ENCODE measurements at regions not wholly inside any gene's neighbourhood (a gene's known extent, or its start where the extent isn't known, plus 50 kb on each side); places are given as distances from the start of the nearest gene placed in this dataset.

DNA sequence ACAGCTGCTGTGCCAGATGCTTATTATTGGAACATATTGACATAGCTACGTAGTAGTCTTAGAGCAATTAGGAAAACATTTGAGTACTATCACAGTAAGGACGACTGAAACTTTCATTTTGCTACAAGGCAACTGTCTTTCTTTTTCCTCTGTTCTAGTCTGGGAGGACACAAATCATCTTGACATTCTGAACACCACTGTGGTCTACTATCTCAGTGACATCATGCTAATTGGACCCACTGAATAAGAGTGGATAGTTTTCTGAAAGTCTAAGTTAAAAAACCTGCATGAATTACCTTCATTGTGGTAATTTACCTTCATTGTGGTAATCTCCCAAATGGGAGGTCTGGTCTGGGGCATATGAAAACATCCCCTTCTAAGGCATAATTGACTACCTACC lies 163.3 kb upstream of the MOCS1 start:
- H3K4me1 ChIP-seq (ENCODE audit: control insufficient read depth, insufficient read depth, low read length): no peaks in the 10 kb centered on the region
- H3K14ac ChIP-seq (replicated peaks; ENCODE audit: low read depth, low read length): no peak overlapping the region
- no peak for ATAC-seq (ENCODE audit: low read depth)
- dilution Hi-C loops (cut with HindIII; ENCODE audit: low sequenced_read_pairs, unreplicated experiment): no loop called here
- H2AFZ ChIP-seq (replicated peaks; ENCODE audit: low read length, poor library complexity): no peak overlapping the region
- no peak overlapping the region for H3K56ac ChIP-seq (ENCODE audit: extremely low read depth, insufficient read depth, low read length)
- intact Hi-C loops (cut with micrococcal nuclease): no loop called here
- no peak overlapping the region for H2AK9ac ChIP-seq (replicated peaks; ENCODE audit: low read depth, low read length, poor library complexity)
- H3K27ac ChIP-seq (ENCODE audit: insufficient read depth, low read length): no peak overlapping the region
- no peak overlapping the region for H2BK120ac ChIP-seq (ENCODE audit: low read depth, low read length)
- H3K79me1 ChIP-seq (ENCODE audit: low read depth in 1 of 2, low read length in 2 of 2): no peaks in the 10 kb centered on the region
- TF ChIP-seq MXI1 (IDR thresholded peaks at IDR 0.05; ENCODE audit: borderline replicate concordance, low read depth, low read length) (no peak), SMC3 (IDR thresholded peaks at IDR 0.05; ENCODE audit: low read depth, low read length) (no peak), BHLHE40 (IDR thresholded peaks at IDR 0.05; ENCODE audit: low read depth, low read length) (no peak), MAZ (IDR thresholded peaks at IDR 0.05; ENCODE audit: borderline replicate concordance, low read depth, low read length) (no peak), CEBPB (IDR thresholded peaks at IDR 0.05; ENCODE audit: low read depth, low read length) (no peak), RAD21 (IDR thresholded peaks at IDR 0.05; ENCODE audit: low read length) (no peak), POLR2A (IDR thresholded peaks at IDR 0.05; ENCODE audit: low read depth, low read length) (no peak), FOS (IDR thresholded peaks at IDR 0.05; ENCODE audit: low read depth, low read length) (no peak), NFE2L2 (IDR thresholded peaks at IDR 0.05; ENCODE audit: low read depth, low read length) (no peak), RFX5 (IDR thresholded peaks at IDR 0.05; ENCODE audit: low read depth, low read length) (no peak), CHD1 (IDR thresholded peaks at IDR 0.05; ENCODE audit: low read depth, low read length) (no peak), MAFK (IDR thresholded peaks at IDR 0.05; ENCODE audit: low read depth, low read length) (no peak), RCOR1 (IDR thresholded peaks at IDR 0.05; ENCODE audit: insufficient replicate concordance, low read length) (no peak)
- TF ChIP-seq, protein P1, sequence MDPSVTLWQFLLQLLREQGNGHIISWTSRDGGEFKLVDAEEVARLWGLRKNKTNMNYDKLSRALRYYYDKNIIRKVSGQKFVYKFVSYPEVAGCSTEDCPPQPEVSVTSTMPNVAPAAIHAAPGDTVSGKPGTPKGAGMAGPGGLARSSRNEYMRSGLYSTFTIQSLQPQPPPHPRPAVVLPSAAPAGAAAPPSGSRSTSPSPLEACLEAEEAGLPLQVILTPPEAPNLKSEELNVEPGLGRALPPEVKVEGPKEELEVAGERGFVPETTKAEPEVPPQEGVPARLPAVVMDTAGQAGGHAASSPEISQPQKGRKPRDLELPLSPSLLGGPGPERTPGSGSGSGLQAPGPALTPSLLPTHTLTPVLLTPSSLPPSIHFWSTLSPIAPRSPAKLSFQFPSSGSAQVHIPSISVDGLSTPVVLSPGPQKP (IDR thresholded peaks at IDR 0.05; ENCODE audit: borderline replicate concordance, low read depth, low read length): no peak
- TF ChIP-seq, protein P2, sequence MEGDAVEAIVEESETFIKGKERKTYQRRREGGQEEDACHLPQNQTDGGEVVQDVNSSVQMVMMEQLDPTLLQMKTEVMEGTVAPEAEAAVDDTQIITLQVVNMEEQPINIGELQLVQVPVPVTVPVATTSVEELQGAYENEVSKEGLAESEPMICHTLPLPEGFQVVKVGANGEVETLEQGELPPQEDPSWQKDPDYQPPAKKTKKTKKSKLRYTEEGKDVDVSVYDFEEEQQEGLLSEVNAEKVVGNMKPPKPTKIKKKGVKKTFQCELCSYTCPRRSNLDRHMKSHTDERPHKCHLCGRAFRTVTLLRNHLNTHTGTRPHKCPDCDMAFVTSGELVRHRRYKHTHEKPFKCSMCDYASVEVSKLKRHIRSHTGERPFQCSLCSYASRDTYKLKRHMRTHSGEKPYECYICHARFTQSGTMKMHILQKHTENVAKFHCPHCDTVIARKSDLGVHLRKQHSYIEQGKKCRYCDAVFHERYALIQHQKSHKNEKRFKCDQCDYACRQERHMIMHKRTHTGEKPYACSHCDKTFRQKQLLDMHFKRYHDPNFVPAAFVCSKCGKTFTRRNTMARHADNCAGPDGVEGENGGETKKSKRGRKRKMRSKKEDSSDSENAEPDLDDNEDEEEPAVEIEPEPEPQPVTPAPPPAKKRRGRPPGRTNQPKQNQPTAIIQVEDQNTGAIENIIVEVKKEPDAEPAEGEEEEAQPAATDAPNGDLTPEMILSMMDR (conservative IDR thresholded peaks at IDR 0.05; ENCODE audit: low read depth, low read length): no peak
- TF ChIP-seq, protein P3, sequence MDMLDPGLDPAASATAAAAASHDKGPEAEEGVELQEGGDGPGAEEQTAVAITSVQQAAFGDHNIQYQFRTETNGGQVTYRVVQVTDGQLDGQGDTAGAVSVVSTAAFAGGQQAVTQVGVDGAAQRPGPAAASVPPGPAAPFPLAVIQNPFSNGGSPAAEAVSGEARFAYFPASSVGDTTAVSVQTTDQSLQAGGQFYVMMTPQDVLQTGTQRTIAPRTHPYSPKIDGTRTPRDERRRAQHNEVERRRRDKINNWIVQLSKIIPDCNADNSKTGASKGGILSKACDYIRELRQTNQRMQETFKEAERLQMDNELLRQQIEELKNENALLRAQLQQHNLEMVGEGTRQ (IDR thresholded peaks at IDR 0.05; ENCODE audit: low read depth, low read length): no peak
- no peak overlapping the region for H3K4me2 ChIP-seq (ENCODE audit: low read depth, low read length)
- H3K9me3 ChIP-seq (ENCODE audit: control insufficient read depth, insufficient read depth, low read length): 0 out of 2 replicates have a peak, but pooled peaks cover 2% of the 10 kb centered on the region
- H3K23ac ChIP-seq (ENCODE audit: low read depth, low read length): no peak overlapping the region
- no TSS peak for BruUV-seq (replicated peaks)
- no peak overlapping the region for H4K8ac ChIP-seq (ENCODE audit: low read depth in 2 of 2, low read length in 2 of 2)
- in situ Hi-C loops (cut with MboI; ENCODE audit: low sequenced_read_pairs): no loop called here
- H4K91ac ChIP-seq (ENCODE audit: insufficient read depth, low read depth, low read length): no peak overlapping the region
- ChIA-PET POLR2A (ENCODE audit: unreplicated experiment) (no interaction called here), CTCF (interaction anchor here (0.6 kb wide), 1 partner anchor 28 kb away, joined by 3 read pairs; no protein-coding TSS in a partner anchor)
- WGBS, 2 experiments (ENCODE audit: extremely low coverage in 2 of 2, insufficient read length in 1 of 2): no CpG with 5 or more reads among the region's 2 CpGs
- H2BK20ac ChIP-seq (ENCODE audit: low read depth, low read length): no peak overlapping the region
- H3K9ac ChIP-seq (ENCODE audit: low read depth, low read length): no peak overlapping the region
- H3K18ac ChIP-seq (ENCODE audit: low read depth, low read length): no peak overlapping the region
- H2BK15ac ChIP-seq (ENCODE audit: low read depth, low read length): no peak overlapping the region
- no peaks in the 10 kb centered on the region for H3K9me1 ChIP-seq (ENCODE audit: insufficient read depth, low read length)
- no peak for DNase-seq
- no peak overlapping the region for H3K4ac ChIP-seq (ENCODE audit: low read depth, low read length)
- no peak overlapping the region for H2AK5ac ChIP-seq (ENCODE audit: low read depth, low read length)
- H2BK5ac ChIP-seq (ENCODE audit: low read depth, low read length, poor library complexity, severe bottlenecking): no peak overlapping the region
- no peaks in the 10 kb centered on the region for H3K36me3 ChIP-seq (ENCODE audit: control insufficient read depth, insufficient read depth, low read length)
- H3K4me3 ChIP-seq (ENCODE audit: insufficient read depth, low read depth, low read length): no peak overlapping the region
- H4K20me1 ChIP-seq (ENCODE audit: insufficient read depth, low read length): no peaks in the 10 kb centered on the region
- H4K5ac ChIP-seq (ENCODE audit: low read depth, low read length): no peak overlapping the region
- H3K27me3 ChIP-seq (ENCODE audit: control insufficient read depth, insufficient read depth, low read length): no peaks in the 10 kb centered on the region

All from IMR-90 (cell line).